ENCODE measurements at regions not wholly inside any gene's neighbourhood (a gene's known extent, or its start where the extent isn't known, plus 50 kb on each side); places are given as distances from the start of the nearest gene placed in this dataset.

DNA sequence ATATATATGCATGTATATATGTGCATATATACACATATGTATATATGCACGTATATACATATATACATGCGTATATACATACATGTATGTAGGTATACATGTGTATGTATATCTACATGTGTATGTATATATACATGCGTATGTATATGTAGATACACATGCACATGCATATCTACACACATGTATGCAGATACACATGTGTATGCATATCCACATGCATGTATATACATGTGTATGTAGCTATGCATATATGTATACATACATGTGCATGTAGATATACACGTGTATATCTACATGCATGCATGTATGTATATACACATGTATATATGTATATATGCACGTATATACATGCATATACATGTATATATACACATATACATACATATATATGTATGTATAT, 95.8 kb upstream of the STEAP4 start:
- no peak for ATAC-seq

- ATAC-seq, result no peak
Measured at GRCh38 chr7:88401009-88401623, 94.4 kb upstream of the STEAP4 start.

GRCh38 chr7:88399696-88400240, 93.1 kb upstream of the STEAP4 start:
- no peak for ATAC-seq

DNA sequence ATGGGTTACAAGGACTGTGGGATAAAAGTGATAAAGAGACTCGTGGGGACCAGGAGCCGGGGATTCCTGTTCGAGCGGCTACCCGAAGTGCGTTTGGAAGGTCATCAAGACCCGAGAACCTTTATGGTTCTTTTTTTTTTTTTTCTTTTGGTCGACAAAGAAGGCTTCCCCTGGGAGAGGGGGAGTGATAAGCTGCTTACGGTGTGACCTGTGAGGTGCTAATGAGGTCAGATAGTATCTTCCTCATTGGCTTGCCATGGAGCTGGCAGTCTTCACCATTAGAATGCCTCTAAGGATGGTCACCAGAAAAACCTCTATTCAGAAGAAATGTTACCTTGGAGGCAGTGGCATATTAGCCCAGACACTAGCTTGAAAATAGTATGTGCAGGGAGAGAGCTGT, 92.3 kb upstream of the STEAP4 start:
- ATAC-seq, result no peak

GRCh38 chr7:88398459-88398858, 91.8 kb upstream of the STEAP4 start:
- ATAC-seq, result no peak

DNA sequence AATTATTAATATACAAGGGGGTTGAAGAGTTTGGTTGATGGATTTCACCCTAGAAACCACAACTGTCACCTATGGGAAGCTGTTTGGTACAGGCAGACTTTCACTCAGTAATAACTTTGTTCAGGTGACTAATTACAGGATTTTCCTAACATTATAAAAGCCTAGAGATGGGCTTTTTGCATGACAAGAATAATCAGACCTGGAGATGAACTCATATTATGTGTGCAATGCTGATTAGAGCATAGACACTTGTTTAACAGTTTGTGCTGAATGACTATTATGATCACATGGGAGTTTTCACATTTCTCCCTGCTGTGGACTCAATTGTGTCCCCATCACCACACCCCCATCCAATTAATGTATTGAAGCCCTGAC, 90.2 kb upstream of the STEAP4 start:
- ATAC-seq, result no peak

GRCh38 chr7:88396295-88396947, 89.7 kb upstream of the STEAP4 start:
- ATAC-seq, result no peak

GRCh38 chr7:88395715-88396114, 89.0 kb upstream of the STEAP4 start:
- ATAC-seq, result no peak

GRCh38 chr7:88391247-88391646, 84.6 kb upstream of the STEAP4 start:
- ATAC-seq, result no peak

GRCh38 chr7:88387368-88387767, 80.7 kb upstream of the STEAP4 start:
- no peak for ATAC-seq

- ATAC-seq, result no peak
Measured at GRCh38 chr7:88386665-88387156, 80.0 kb upstream of the STEAP4 start.

GRCh38 chr7:88377434-88377833, 70.7 kb upstream of the STEAP4 start:
- no peak for ATAC-seq

GRCh38 chr7:88368686-88369085, 62.0 kb upstream of the STEAP4 start:
- no peak for ATAC-seq

DNA sequence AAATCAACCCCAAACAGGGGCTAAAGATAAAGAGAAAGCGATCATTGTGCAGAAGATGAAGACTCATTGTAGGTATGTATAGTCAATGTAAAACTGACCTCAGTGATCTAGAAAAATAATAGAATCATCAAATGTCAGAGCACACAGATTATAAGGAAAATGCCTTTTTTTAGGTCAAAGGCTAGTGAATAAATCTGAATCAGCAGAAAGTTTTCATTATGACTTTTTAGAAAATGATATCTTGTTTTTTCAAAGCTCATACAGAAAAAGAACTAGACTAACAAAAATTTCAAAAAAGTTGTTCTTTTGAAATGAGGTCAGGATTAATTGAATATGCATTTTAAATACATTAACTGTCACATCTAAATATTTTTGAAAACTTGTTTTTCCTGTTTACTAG, 60.2 kb upstream of the STEAP4 start:
- no peak for ATAC-seq

- ATAC-seq, result no peak
Measured at GRCh38 chr7:88363869-88364268, 57.2 kb upstream of the STEAP4 start.

- no peak for ATAC-seq
Measured at GRCh38 chr7:88363249-88363648, 56.6 kb upstream of the STEAP4 start.

- no peak for ATAC-seq
Measured at GRCh38 chr7:88361357-88361756, 54.7 kb upstream of the STEAP4 start.

DNA sequence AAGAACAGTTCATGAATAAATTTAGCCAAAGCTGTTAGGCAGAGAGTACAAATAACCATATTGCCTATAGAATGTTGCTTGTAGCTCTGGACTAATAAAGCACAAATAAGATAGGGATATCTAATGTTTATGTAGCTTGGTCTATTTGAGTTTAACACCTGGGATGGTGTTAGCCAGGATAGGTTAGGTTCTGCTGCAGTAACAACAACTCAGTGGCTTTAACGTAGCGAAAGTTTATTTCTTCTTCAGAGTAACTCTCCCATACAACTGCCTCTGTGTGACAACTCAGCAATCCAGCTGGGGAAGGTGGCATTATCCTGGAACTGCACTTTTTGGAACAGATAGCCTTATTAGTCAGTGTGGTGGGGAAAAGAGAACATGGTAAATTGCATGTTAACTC, 52.2 kb upstream of the STEAP4 start:
- ATAC-seq, result no peak

GRCh38 chr7:88358526-88358838, 51.8 kb upstream of the STEAP4 start:
- ATAC-seq, result no peak

DNA sequence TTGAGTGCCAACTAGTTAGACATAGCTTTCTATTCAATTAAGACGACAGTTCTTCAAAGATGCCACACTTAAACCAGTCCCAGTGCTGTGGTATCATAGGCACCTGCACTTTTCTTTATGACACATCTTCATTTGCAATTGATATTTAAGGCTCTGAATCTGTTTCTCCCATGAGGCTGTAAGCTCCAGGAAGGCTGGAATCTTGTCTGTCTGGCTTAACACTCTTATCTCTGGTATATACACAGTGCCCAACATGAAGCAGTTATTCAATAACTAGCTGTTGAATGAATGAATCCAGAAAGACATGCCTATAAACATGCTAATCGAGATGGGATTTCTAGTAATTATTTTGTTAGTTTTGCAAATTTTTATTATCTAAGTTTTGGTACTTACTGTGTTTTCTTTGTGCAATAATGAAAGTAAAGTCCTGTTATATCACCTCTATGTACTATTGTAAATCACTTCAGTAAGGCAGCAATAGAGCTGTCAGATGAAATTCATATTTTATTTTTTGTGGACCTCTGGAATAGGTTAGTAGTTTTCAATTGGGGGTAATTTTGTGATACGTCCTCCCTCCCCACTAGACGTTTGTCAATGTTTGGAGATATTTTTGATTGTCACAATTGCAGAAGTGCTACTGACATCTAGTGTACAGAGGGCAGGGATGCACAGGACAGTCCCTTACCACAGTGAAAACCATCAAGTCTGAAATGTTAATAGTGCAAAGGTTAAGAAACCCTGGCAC, 51.3 kb upstream of the STEAP4 start:
- ATAC-seq, result peak; percentile 65

- ATAC-seq, result peak; percentile 91
Measured at GRCh38 chr7:88357294-88357693, 50.6 kb upstream of the STEAP4 start.

Data from esophagus mucosa (tissue), 1 donor.